Breast epithelium (tissue), 4 donors: ENCODE measurements at regions not wholly inside any gene's neighbourhood (a gene's known extent, or its start where the extent isn't known, plus 50 kb on each side); places are given as distances from the start of the nearest gene placed in this dataset.
A peak's percentile ranks its signal among the peaks of the same experiment; 100 is the strongest.

Experiments used
- DNase-seq, 2 donors: peaks; one replicate each; pipeline ENCODE4 v3.0.0-alpha.2; 2019; ENCODE audit warnings: low spot score in 2 of 2
- H3K27ac ChIP-seq, 2 donors: fragments of 200-600 bp; sonication (generic) in 1 of 2; one replicate each; pipeline ENCODE4 v1.5.1; 2016 to 2019; ENCODE audit warnings: mild to moderate bottlenecking in 1 of 2
- H3K27me3 ChIP-seq, 2 donors: fragments of 200-600 bp; sonication (generic) in 1 of 2; one replicate each; pipeline versions ENCODE4 v1.5.1 to v1.6.0; 2017 to 2019; ENCODE audit warnings: control low read depth in 1 of 2, mild to moderate bottlenecking in 1 of 2
- H3K36me3 ChIP-seq: fragments of 200-600 bp; one replicate; pipeline ENCODE4 v1.5.1; 2019
- H3K4me1 ChIP-seq, 2 donors: fragments of 200-600 bp; sonication (generic); one replicate each; pipeline ENCODE4 v1.5.1; 2016 to 2019; ENCODE audit warnings: control low read depth in 1 of 2
- H3K4me3 ChIP-seq, 3 donors: fragments of 200-600 bp; sonication (generic); 1 replicate in 2 of 3; 2 replicates in 1 of 3; pipeline ENCODE4 v1.5.1; 2016 to 2019; ENCODE audit warnings: mild to moderate bottlenecking in 3 of 3, moderate library complexity in 2 of 3
- H3K9me3 ChIP-seq, 2 donors: fragments of 200-600 bp; sonication (generic) in 1 of 2; one replicate each; pipeline ENCODE4 v1.5.1; 2016 to 2019; ENCODE audit warnings: control low read depth in 1 of 2
- CTCF ChIP-seq, 3 donors: fragments of 450-650 bp; IDR thresholded peaks; one replicate each; pipeline ENCODE4 v1.5.1; 2016 to 2017; ENCODE audit warnings: antibody characterized with exemption in 3 of 3, mild to moderate bottlenecking in 3 of 3, moderate library complexity in 3 of 3
- POLR2A ChIP-seq: fragments of 450-650 bp; IDR thresholded peaks from one replicate; pipeline ENCODE4 v1.6.1; 2016; ENCODE audit warnings: antibody characterized with exemption, mild to moderate bottlenecking, moderate library complexity
- POLR2AphosphoS5 ChIP-seq, 3 donors: sonication (generic); formaldehyde crosslinking; IDR thresholded peaks; one replicate each; pipeline ENCODE4 v1.6.1; 2017; ENCODE audit warnings: antibody characterized with exemption in 3 of 3
- intact Hi-C: fragments of 100-400 bp; cut with DNase I; formaldehyde crosslinking; loops from one replicate; pipeline ENCODE4 v1.15.1; 2023; ENCODE audit warnings: low total_unique reads

GRCh38 chr9:69967344-69967743 lies 76.3 kb upstream of the MAMDC2 start:
- H3K27ac ChIP-seq, result no peak overlapping the region
- TF ChIP-seq POLR2AphosphoS5 (IDR thresholded peaks at IDR 0.05) (no peak), POLR2A (no peak), CTCF (IDR thresholded peaks at IDR 0.05) (no peak)
- no peaks in the 10 kb centered on the region for H3K4me1 ChIP-seq
- H3K36me3 ChIP-seq, result no peaks in the 10 kb centered on the region
- intact Hi-C loops, result no loop called here
- H3K27me3 ChIP-seq, result no peaks in the 10 kb centered on the region
- no peak overlapping the region for H3K4me3 ChIP-seq
- no peaks in the 10 kb centered on the region for H3K9me3 ChIP-seq
- DNase-seq, result no peak

- TF ChIP-seq POLR2AphosphoS5 (IDR thresholded peaks at IDR 0.05), result no peak
- no peak for TF ChIP-seq POLR2A
- TF ChIP-seq CTCF (IDR thresholded peaks at IDR 0.05), result no peak
- no peak overlapping the region for H3K4me3 ChIP-seq
- DNase-seq, result no peak
- no peak overlapping the region for H3K27ac ChIP-seq
- H3K36me3 ChIP-seq, result no peaks in the 10 kb centered on the region
- no peaks in the 10 kb centered on the region for H3K27me3 ChIP-seq
- H3K9me3 ChIP-seq, result no peaks in the 10 kb centered on the region
- intact Hi-C loops, result no loop called here
- no peaks in the 10 kb centered on the region for H3K4me1 ChIP-seq
Measured at GRCh38 chr9:69970001-69970533, 73.6 kb upstream of the MAMDC2 start.

- DNase-seq, result peak; percentile 71
- Histone ChIP-seq H3K4me1 (no peaks in the 10 kb centered on the region), H3K36me3 (no peaks in the 10 kb centered on the region), H3K4me3 (no peak overlapping the region), H3K27ac (no peak overlapping the region), H3K9me3 (no peaks in the 10 kb centered on the region), H3K27me3 (no peaks in the 10 kb centered on the region)
- TF ChIP-seq POLR2AphosphoS5 (IDR thresholded peaks at IDR 0.05) (peak in 1 of 3 donors; percentile 31), POLR2A (no peak), CTCF (IDR thresholded peaks at IDR 0.05) (peak; percentile 58 to 87 (median 79))
- intact Hi-C loops, result no loop called here
Measured at GRCh38 chr9:69971643-69972449, 71.8 kb upstream of the MAMDC2 start.

GRCh38 chr9:69975681-69976080 lies 68.0 kb upstream of the MAMDC2 start:
- intact Hi-C loops, result loop anchor here (5.0 kb wide), 1 partner anchor 137 kb away; no protein-coding TSS in a partner anchor
- Histone ChIP-seq H3K36me3 (no peaks in the 10 kb centered on the region), H3K9me3 (no peaks in the 10 kb centered on the region), H3K4me3 (no peak overlapping the region), H3K4me1 (no peaks in the 10 kb centered on the region), H3K27ac (peak overlapping the region; percentile 32 to 41), H3K27me3 (no peaks in the 10 kb centered on the region)
- no peak for TF ChIP-seq POLR2A
- no peak for TF ChIP-seq CTCF (IDR thresholded peaks at IDR 0.05)
- no peak for TF ChIP-seq POLR2AphosphoS5 (IDR thresholded peaks at IDR 0.05)
- no peak for DNase-seq

GRCh38 chr9:69976152-69976551 lies 67.5 kb upstream of the MAMDC2 start:
- no peak overlapping the region for H3K4me3 ChIP-seq
- no peaks in the 10 kb centered on the region for H3K36me3 ChIP-seq
- peak overlapping the region; percentile 32 to 41 for H3K27ac ChIP-seq
- intact Hi-C loops, result loop anchor here (5.0 kb wide), 1 partner anchor 136 kb away; no protein-coding TSS in a partner anchor
- H3K9me3 ChIP-seq, result no peaks in the 10 kb centered on the region
- TF ChIP-seq POLR2AphosphoS5 (IDR thresholded peaks at IDR 0.05), result no peak
- no peak for TF ChIP-seq CTCF (IDR thresholded peaks at IDR 0.05)
- H3K4me1 ChIP-seq, result no peaks in the 10 kb centered on the region
- no peak for DNase-seq
- H3K27me3 ChIP-seq, result no peaks in the 10 kb centered on the region
